H1 (cell line): ENCODE measurements at regions not wholly inside any gene's neighbourhood (a gene's known extent, or its start where the extent isn't known, plus 50 kb on each side); places are given as distances from the start of the nearest gene placed in this dataset.

Experiments used
- CTCF ChIA-PET: fragments of 300-600 bp; sonication (Branson Sonifier 250); formaldehyde crosslinking; loops from one replicate; lab custom pipeline; 2021; ENCODE audit not compliant: partially characterized antibody; lab: Charles Lee
- POLR2A ChIA-PET: fragments of 300-600 bp; sonication (Branson Sonifier 250); formaldehyde crosslinking; loops from one replicate; lab custom pipeline; 2021; ENCODE audit warnings: inconsistent platforms; ENCODE audit not compliant: partially characterized antibody; lab: Charles Lee
- DNase-seq, 2 experiments: peaks; one replicate each; pipeline versions ENCODE4 v3.0.0 to v3.0.0-alpha.2; 2010 to 2022; ENCODE audit warnings: low spot score in 2 of 2, low read depth in 1 of 2, mixed read lengths in 1 of 2
- FAIRE-seq: peaks from 2 replicates; lab custom pipeline; 2011; peaks lifted over from hg19 to GRCh38; lab: Jason Lieb, UNC
- H2AFZ ChIP-seq: 2 replicates; pipeline ENCODE4 v1.8.1; 2012; ENCODE audit warnings: low read length, inconsistent platforms
- H2AK5ac ChIP-seq: 2 replicates; pipeline ENCODE4 v1.6.1; 2013; ENCODE audit warnings: low read depth, low read length
- H2BK120ac ChIP-seq: replicated peaks from 2 replicates; pipeline ENCODE3; 2013; ENCODE audit warnings: low read depth, low read length, inconsistent platforms
- H2BK12ac ChIP-seq: 2 replicates; pipeline ENCODE4 v1.6.1; 2013; ENCODE audit warnings: low read depth, low read length
- H2BK15ac ChIP-seq: 2 replicates; pipeline ENCODE4 v1.6.1; 2013; ENCODE audit warnings: low read length
- H2BK20ac ChIP-seq: 2 replicates; pipeline ENCODE4 v1.6.1; 2013; ENCODE audit warnings: low read length
- H2BK5ac ChIP-seq: 2 replicates; pipeline ENCODE4 v1.6.1; 2013; ENCODE audit warnings: low read depth, low read length
- H3K14ac ChIP-seq: 2 replicates; pipeline ENCODE4 v1.6.1; 2013; ENCODE audit warnings: inconsistent platforms; ENCODE audit not compliant: insufficient read length
- H3K18ac ChIP-seq: 2 replicates; pipeline ENCODE4 v1.6.1; 2013; ENCODE audit warnings: low read length; ENCODE audit errors: extremely low read depth
- H3K23ac ChIP-seq: 2 replicates; pipeline ENCODE4 v1.6.1; 2013; ENCODE audit warnings: inconsistent platforms; ENCODE audit not compliant: insufficient read length
- H3K23me2 ChIP-seq: 2 replicates; pipeline ENCODE4 v1.6.1; 2013; ENCODE audit warnings: low read depth, low read length
- H3K27ac ChIP-seq: 2 replicates; pipeline ENCODE4 v1.6.1; 2011; ENCODE audit warnings: low read depth, low read length, inconsistent platforms
- H3K27me3 ChIP-seq, 4 experiments: replicated peaks in 1 of 4; 1 replicate in 1 of 4; 2 replicates in 3 of 4; pipeline versions ENCODE4 v1.6.1 to v1.8.1; 2011 to 2013; ENCODE audit warnings: low read length in 3 of 4, mild to moderate bottlenecking in 3 of 4, inconsistent platforms in 2 of 4, mixed read lengths in 2 of 4, moderate library complexity in 1 of 4; ENCODE audit not compliant: control insufficient read depth in 3 of 4, insufficient read depth in 3 of 4; ENCODE audit errors: extremely low read depth in 1 of 4
- H3K36me3 ChIP-seq, 4 experiments: 2 replicates each; pipeline versions ENCODE4 v1.6.1 to v1.8.1; 2011 to 2013; ENCODE audit warnings: mild to moderate bottlenecking in 4 of 4, low read length in 3 of 4, moderate library complexity in 2 of 4, control low read depth in 1 of 4, inconsistent platforms in 1 of 4; ENCODE audit not compliant: insufficient read depth in 4 of 4, control insufficient read depth in 2 of 4
- H3K4ac ChIP-seq: replicated peaks from 2 replicates; pipeline ENCODE3; 2013; ENCODE audit warnings: low read length, low read depth, mixed read lengths, inconsistent platforms; ENCODE audit not compliant: insufficient read length
- H3K4me1 ChIP-seq, 4 experiments: replicated peaks in 1 of 4; 1 replicate in 1 of 4; 2 replicates in 3 of 4; pipeline versions ENCODE4 v1.6.1 to v1.8.1; 2011 to 2013; ENCODE audit warnings: low read length in 3 of 4, inconsistent platforms in 2 of 4, mixed read lengths in 1 of 4; ENCODE audit not compliant: insufficient read depth in 4 of 4, control insufficient read depth in 3 of 4
- H3K4me2 ChIP-seq, 2 experiments: 2 replicates each; pipeline versions ENCODE4 v1.6.1 to v1.8.1; 2011 to 2013; ENCODE audit warnings: low read depth in 2 of 2, low read length in 2 of 2, control low read depth in 1 of 2, inconsistent platforms in 1 of 2, mild to moderate bottlenecking in 1 of 2; ENCODE audit not compliant: insufficient read depth in 1 of 2
- H3K4me3 ChIP-seq, 4 experiments: fragments of 200-600, 300-600 bp in 1 of 4; sonication (generic), shearing (Covaris generic), sonication (Bioruptor Twin) in 1 of 4; 2 replicates each; pipeline versions ENCODE4 v1.5.1 to v1.8.1; 2011 to 2016; ENCODE audit warnings: low read length in 4 of 4, low read depth in 3 of 4, control low read depth in 2 of 4, inconsistent platforms in 2 of 4, mild to moderate bottlenecking in 2 of 4, mixed read lengths in 1 of 4, moderate library complexity in 1 of 4; ENCODE audit not compliant: insufficient read depth in 2 of 4; ENCODE audit errors: extremely low read depth in 1 of 4
- H3K56ac ChIP-seq: replicated peaks from 2 replicates; pipeline ENCODE3; 2013; ENCODE audit warnings: low read depth, mild to moderate bottlenecking, mixed read lengths, low read length, inconsistent platforms; ENCODE audit not compliant: insufficient read length
- H3K79me1 ChIP-seq: 2 replicates; pipeline ENCODE4 v1.6.1; 2013; ENCODE audit warnings: low read depth, low read length, control low read depth
- H3K79me2 ChIP-seq, 2 experiments: 2 replicates each; pipeline versions ENCODE4 v1.6.1 to v1.8.1; 2012 to 2013; ENCODE audit warnings: low read length in 2 of 2, mild to moderate bottlenecking in 2 of 2, inconsistent platforms in 1 of 2; ENCODE audit not compliant: insufficient read depth in 2 of 2, control insufficient read depth in 1 of 2
- H3K9ac ChIP-seq, 4 experiments: replicated peaks in 1 of 4; 1 replicate in 1 of 4; 2 replicates in 3 of 4; pipeline versions ENCODE4 v1.6.1 to v1.8.1; 2011 to 2013; ENCODE audit warnings: low read depth in 3 of 4, low read length in 3 of 4, control low read depth in 2 of 4, mild to moderate bottlenecking in 2 of 4, moderate library complexity in 2 of 4, inconsistent platforms in 1 of 4; ENCODE audit errors: extremely low read depth in 1 of 4
- H3K9me3 ChIP-seq, 2 experiments: 2 replicates each; pipeline versions ENCODE4 v1.6.1 to v1.8.1; 2012 to 2013; ENCODE audit warnings: mild to moderate bottlenecking in 2 of 2, moderate library complexity in 2 of 2, control low read depth in 1 of 2, inconsistent platforms in 1 of 2, low read depth in 1 of 2, low read length in 1 of 2, mixed read lengths in 1 of 2; ENCODE audit not compliant: insufficient read depth in 2 of 2
- H4K20me1 ChIP-seq, 2 experiments: replicated peaks in 1 of 2; 2 replicates each; pipeline versions ENCODE3 to v1.8.1; 2011 to 2013; ENCODE audit warnings: inconsistent platforms in 2 of 2, low read length in 2 of 2, mild to moderate bottlenecking in 1 of 2; ENCODE audit not compliant: insufficient read depth in 2 of 2, control insufficient read depth in 1 of 2
- H4K5ac ChIP-seq: 2 replicates; pipeline ENCODE4 v1.6.1; 2013; ENCODE audit warnings: low read length, low read depth, mixed read lengths, inconsistent platforms; ENCODE audit not compliant: insufficient read length
- H4K8ac ChIP-seq: 2 replicates; pipeline ENCODE4 v1.8.0; 2013; ENCODE audit warnings: mild to moderate bottlenecking, moderate library complexity, low read length, inconsistent platforms; ENCODE audit not compliant: insufficient read depth; ENCODE audit errors: extremely low read depth
- H4K91ac ChIP-seq: replicated peaks from 2 replicates; pipeline ENCODE3; 2013; ENCODE audit warnings: low read length, mixed read lengths, inconsistent platforms; ENCODE audit not compliant: insufficient read length
- ASH2L ChIP-seq: fragments of 200-600, 300-600 bp; sonication (generic); IDR thresholded peaks from one replicate; pipeline ENCODE4 v1.7.1; 2017; ENCODE audit warnings: low read length
- BACH1 ChIP-seq: IDR thresholded peaks from 2 replicates; pipeline ENCODE4 v1.6.1; 2012; ENCODE audit warnings: low read length, improper control_type of control experiment
- BCL11A ChIP-seq, 2 experiments: IDR thresholded peaks; one replicate each; pipeline ENCODE4 v1.6.1; 2011; ENCODE audit warnings: low read depth in 2 of 2, low read length in 2 of 2, mild to moderate bottlenecking in 2 of 2
- BRCA1 ChIP-seq: IDR thresholded peaks from 2 replicates; pipeline ENCODE4 v1.6.1; 2012; ENCODE audit warnings: low read depth, low read length, improper control_type of control experiment
- CEBPB ChIP-seq: IDR thresholded peaks from 2 replicates; pipeline ENCODE4 v1.6.1; 2012; ENCODE audit warnings: low read depth, low read length
- CHD2 ChIP-seq: IDR thresholded peaks from 2 replicates; pipeline ENCODE4 v1.6.1; 2012; ENCODE audit warnings: low read length, improper control_type of control experiment
- MAX ChIP-seq: IDR thresholded peaks from 2 replicates; pipeline ENCODE4 v1.6.1; 2012; ENCODE audit warnings: inconsistent platforms
- PHF8 ChIP-seq: fragments of 200-600 bp; sonication (generic); conservative IDR thresholded peaks from 2 replicates; pipeline ENCODE4 v1.7.1; 2012; ENCODE audit warnings: low read depth, mild to moderate bottlenecking, inconsistent platforms, low read length, moderate library complexity
- RFX5 ChIP-seq: IDR thresholded peaks from 2 replicates; pipeline ENCODE4 v1.6.1; 2011; ENCODE audit warnings: low read depth, low read length, improper control_type of control experiment, borderline replicate concordance
- RNF2 ChIP-seq: fragments of 200-900, 300-1000 bp; sonication (generic); IDR thresholded peaks from 2 replicates; pipeline ENCODE4 v1.7.1; 2016; ENCODE audit warnings: borderline replicate concordance, low read depth, mild to moderate bottlenecking, antibody characterized with exemption, low read length; ENCODE audit not compliant: poor library complexity, severe bottlenecking; ENCODE audit errors: missing control alignments
- SP1 ChIP-seq: IDR thresholded peaks from 2 replicates; pipeline ENCODE4 v1.6.1; 2011; ENCODE audit warnings: low read depth, low read length
- WGBS, 2 experiments: shearing (Covaris generic) in 1 of 2; methylation state at CpG; one replicate each; pipeline versions ENCODE4 v1.1.6 to v1.1.7; 2013 to 2015; ENCODE audit warnings: low lambda C conversion rate in 2 of 2, mixed read lengths in 2 of 2, inconsistent platforms in 1 of 2, low coverage in 1 of 2, missing lambda C conversion rate in 1 of 2; ENCODE audit not compliant: insufficient replicate concordance in 2 of 2, insufficient coverage in 1 of 2, insufficient read length in 1 of 2; ENCODE audit errors: extremely low coverage in 1 of 2, missing lambda C conversion rate in 1 of 2; 5-methylcytosine and 5-hydroxymethylcytosine counted together

- ChIA-PET CTCF (no interaction called here), POLR2A (no interaction called here)
- Histone ChIP-seq H3K18ac (no peak overlapping the region), H4K5ac (no peak overlapping the region), H2AFZ (0 out of 2 replicates have a peak overlapping the region, but pooled peaks have one; percentile 29), H4K20me1 (no peaks in the 10 kb centered on the region), H3K23ac (no peak overlapping the region), H3K9me3 (no peaks in the 10 kb centered on the region), H2BK5ac (peak overlapping the region; percentile 41; the same call in 1 of the 2 replicates), H3K4ac (no peak overlapping the region), H3K4me3 (no peak overlapping the region), H3K27me3 (no peaks in the 10 kb centered on the region), H2AK5ac (no peak overlapping the region), H3K4me2 (no peak overlapping the region), H4K8ac (no peak overlapping the region), H2BK120ac (no peak overlapping the region), H3K4me1 (no peaks in the 10 kb centered on the region), H3K27ac (no peak overlapping the region), H3K79me1 (no peaks in the 10 kb centered on the region), H2BK15ac (no peak overlapping the region), H3K14ac (no peak overlapping the region), H2BK12ac (no peak overlapping the region), H2BK20ac (no peak overlapping the region), H3K23me2 (no peaks in the 10 kb centered on the region), H4K91ac (no peak overlapping the region), H3K36me3 (no peaks in the 10 kb centered on the region), H3K79me2 (no peaks in the 10 kb centered on the region), H3K56ac (no peak overlapping the region), H3K9ac (no peak overlapping the region)
- WGBS, 2 experiments: 92% methylated on average over 10 of the region's 10 CpGs; no CpG with 5 or more reads in 1 of the 2 experiments
- no peak for DNase-seq
- no peak for FAIRE-seq
- TF ChIP-seq BCL11A (IDR thresholded peaks at IDR 0.05; ENCODE audit: low read depth in 2 of 2, low read length in 2 of 2) (no peak), ASH2L (no peak), MAX (no peak), SP1 (no peak), PHF8 (no peak), BRCA1 (no peak), RFX5 (no peak), CEBPB (no peak), CHD2 (no peak), RNF2 (no peak), BACH1 (no peak)
These were observed 369.6 kb downstream of the TCERG1L start for GRCh38 chr10:130941886-130942285.
